ENCODE measurements at regions not wholly inside any gene's neighbourhood (a gene's known extent, or its start where the extent isn't known, plus 50 kb on each side); places are given as distances from the start of the nearest gene placed in this dataset.

- TF ChIP-seq GATA2 (IDR thresholded peaks at IDR 0.05; ENCODE audit: low read depth, low read length) (no peak), GATA3 (IDR thresholded peaks at IDR 0.05; ENCODE audit: low read depth, low read length) (no peak)
Measured at GRCh38 chrX:131613260-131613659, 69.4 kb downstream of the OR13H1 start.
